DMS79 treated with DMSO at 0.1 percent for 48 hours (cell line): ENCODE measurements at regions not wholly inside any gene's neighbourhood (a gene's known extent, or its start where the extent isn't known, plus 50 kb on each side); places are given as distances from the start of the nearest gene placed in this dataset.
A peak's percentile ranks its signal among the peaks of the same experiment; 100 is the strongest.
"Not testable (repeated sequence)": the region's sequence is repeated elsewhere in the genome, so short reads cannot be mapped to it uniquely, and the experiment has no call there.

ENCODE experiments used
- DNase-seq: peaks from one replicate; lab custom pipeline; 2025; lab: John Stamatoyannopoulos, UW

GRCh38 chr14:104230946-104231345 lies 92.6 kb downstream of the KIF26A start:
- no peak for DNase-seq

DNA sequence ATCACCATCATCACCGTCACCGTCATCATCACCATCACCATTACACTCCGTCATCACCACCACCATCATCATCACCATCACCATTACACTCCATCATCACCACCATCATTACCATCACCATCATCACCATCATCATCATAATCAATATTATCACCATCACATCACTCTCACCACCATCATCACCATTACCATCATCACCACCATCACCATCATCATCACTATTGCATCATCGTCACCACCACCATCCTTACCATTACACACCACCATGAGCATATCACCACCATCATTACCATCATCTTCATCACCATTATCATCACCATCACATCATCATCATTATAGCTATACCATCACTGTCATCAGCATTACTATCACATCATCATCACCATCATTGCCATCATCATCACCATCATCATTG lies 93.7 kb downstream of the KIF26A start:
- no peak for DNase-seq

- not testable (repeated sequence) for DNase-seq
These were observed 95.8 kb downstream of the KIF26A start for GRCh38 chr14:104234007-104234786.

GRCh38 chr14:104235686-104236085 lies 97.3 kb downstream of the KIF26A start:
- no peak for DNase-seq

- no peak for DNase-seq
These were observed 99.5 kb downstream of the KIF26A start for GRCh38 chr14:104237651-104238423.

- no peak for DNase-seq
These were observed 100.2 kb downstream of the KIF26A start for GRCh38 chr14:104238424-104239184.

GRCh38 chr14:104239185-104239775 lies 100.9 kb downstream of the KIF26A start:
- no peak for DNase-seq

DNA sequence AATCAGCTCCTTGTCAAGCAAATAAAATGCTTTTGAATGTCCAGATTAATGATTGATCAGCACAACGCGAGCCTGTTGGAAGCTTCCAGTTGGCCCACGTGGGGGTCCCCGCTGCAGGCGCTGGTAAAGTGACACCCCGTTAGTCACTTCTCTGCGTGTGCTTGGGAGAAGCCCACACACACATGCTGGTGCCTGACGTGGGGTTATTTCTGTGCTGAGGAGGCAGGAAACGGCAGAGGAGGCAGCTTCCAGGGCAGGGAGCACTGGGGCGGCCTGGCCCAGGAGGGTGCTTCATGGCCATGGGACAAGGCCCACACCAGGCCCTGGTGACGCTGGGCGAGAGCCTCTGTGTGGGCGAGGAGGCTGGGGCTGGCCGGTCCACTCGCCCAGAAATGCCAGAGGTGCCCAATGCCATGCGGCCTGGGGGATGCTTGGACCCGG lies 101.5 kb downstream of the KIF26A start:
- DNase-seq = no peak

DNA sequence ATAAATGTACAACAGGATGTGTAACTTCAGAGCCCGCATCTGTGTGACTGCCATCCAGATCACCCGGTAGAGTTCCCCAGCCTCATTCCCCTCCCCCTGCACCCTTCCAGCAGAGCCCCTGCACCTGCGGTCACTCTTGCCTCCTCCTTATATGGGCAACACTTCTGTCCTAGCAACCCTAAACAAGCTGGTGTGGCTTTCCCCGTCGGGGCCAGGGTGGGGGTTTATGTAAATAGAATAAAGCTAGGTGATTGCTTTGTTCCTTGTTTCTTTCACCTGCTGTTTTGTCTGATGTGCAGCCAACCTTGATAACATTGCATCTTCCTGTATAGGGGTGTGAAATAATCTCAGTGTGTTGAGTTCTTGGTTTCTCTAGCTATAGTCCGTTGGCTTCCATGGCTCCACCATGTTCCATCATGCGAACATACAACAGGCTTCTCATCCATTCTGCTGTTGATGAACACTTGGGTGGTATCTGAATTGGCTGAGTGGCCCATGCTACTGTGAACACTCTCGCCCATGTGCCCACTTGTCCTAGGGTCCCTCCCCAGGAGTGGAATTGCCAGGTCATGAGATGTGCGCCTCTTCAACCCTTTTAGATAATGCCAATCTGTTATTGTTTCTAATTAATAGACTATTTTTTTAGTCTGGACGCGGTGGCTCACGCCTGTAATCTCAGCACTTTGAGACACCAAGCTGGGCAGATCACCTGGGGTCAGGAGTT lies 102.2 kb downstream of the KIF26A start:
- peak; percentile 93 for DNase-seq

DNA sequence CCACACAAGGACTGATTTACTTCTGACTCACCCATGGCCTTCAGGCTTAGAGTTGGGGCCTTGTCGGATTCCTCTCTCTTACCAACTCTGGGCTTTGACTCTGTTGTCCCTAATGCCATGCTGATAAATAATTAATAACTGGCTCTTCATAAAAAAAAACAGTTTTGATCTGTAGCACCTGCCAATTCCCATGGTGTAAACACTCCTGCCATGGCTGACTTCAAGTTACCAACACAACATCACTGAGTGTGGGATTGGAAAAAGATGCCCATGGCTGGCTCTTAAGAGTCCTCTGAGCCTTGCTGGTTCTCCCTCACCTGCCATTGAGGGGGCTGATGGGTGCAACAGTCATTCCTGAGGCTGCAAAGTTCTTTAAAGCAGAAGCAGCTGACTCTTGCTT lies 104.8 kb downstream of the KIF26A start:
- no peak for DNase-seq

DNA sequence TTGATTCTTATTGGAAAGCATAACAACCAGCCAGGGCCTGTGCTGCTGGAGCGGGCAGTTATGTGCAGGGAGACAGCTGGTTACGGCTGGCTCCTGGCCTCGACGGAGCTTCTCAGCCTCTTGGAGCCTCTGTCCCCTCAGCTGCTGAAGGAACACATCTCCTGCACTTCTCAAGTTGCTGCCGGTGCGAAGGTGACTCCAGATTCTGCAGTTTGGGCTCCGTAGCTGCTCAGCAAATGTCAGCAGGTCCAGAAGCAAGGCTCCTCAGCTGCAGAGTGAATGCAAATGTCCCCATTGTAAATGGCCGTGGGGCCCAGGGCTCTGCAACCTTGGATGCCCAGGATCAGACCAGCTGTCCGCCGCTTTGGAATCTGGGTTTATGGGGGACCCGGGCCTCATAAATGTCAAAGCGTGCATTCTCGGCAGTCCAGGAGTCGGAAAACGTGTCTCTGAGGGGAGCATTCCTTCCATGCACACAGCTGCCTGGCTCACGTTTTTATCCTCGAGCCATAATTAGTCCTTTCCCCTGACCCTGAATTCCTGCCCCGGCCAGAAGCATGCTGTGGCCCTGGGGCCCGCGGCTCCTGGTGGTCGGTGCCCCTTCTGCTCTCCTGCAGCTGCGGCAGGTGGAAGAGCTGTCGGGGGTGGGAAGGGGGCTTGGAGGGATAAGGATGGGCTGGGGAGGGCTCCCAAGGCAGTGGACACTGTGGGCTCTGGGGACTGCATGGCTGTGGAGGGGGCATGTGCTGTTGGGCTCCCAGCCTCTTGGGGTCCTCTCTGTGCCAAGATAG lies 106.0 kb downstream of the KIF26A start:
- DNase-seq = no peak

GRCh38 chr14:104245075-104245474 lies 106.7 kb downstream of the KIF26A start:
- DNase-seq = no peak

GRCh38 chr14:104245723-104246122 lies 107.3 kb downstream of the KIF26A start:
- no peak for DNase-seq

DNA sequence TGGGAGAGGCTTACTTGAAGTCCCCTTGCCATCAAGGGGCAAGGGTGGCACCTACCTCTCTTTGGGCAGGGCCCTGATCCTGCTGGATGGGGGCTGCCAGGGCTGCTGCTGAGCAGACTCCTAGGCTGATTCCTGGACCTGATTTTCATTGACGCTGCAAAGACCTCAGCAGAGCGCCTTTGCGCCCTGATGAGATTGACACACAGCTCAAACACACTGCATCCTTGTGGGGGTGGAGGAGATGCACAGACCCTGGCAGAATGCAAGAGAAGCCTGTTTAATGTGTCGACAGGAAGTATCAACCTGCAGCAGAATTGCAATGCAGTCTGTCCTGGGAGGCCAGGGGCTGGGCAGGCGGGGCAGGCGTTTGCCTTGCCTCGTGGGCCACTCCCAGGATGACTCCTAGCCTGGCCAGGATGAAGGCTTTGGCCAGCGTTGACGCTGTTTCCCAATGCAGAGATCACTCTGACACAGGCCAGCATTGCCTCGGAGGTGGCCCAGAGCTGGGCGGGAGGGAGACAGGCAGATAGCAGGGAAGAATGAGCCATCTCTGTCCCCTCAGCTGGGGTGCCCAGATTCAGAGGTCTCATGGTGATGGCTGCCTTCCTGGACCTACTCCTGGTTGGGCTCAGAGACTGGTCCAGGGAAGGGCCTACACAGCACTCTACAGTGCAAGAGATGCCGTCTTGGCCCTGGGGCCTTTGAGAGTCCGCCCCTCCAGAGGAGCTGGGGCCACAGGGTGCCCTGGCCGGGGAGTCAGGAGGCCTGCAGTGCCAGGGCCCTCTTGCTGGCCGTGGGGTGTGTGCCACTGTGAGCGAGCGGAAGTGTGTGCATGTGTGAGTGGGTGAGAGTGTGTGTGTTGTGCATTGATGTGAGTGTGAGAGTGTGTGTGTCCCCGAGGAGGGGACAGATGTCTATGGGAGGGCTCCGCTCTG lies 108.3 kb downstream of the KIF26A start:
- no peak for DNase-seq

DNA sequence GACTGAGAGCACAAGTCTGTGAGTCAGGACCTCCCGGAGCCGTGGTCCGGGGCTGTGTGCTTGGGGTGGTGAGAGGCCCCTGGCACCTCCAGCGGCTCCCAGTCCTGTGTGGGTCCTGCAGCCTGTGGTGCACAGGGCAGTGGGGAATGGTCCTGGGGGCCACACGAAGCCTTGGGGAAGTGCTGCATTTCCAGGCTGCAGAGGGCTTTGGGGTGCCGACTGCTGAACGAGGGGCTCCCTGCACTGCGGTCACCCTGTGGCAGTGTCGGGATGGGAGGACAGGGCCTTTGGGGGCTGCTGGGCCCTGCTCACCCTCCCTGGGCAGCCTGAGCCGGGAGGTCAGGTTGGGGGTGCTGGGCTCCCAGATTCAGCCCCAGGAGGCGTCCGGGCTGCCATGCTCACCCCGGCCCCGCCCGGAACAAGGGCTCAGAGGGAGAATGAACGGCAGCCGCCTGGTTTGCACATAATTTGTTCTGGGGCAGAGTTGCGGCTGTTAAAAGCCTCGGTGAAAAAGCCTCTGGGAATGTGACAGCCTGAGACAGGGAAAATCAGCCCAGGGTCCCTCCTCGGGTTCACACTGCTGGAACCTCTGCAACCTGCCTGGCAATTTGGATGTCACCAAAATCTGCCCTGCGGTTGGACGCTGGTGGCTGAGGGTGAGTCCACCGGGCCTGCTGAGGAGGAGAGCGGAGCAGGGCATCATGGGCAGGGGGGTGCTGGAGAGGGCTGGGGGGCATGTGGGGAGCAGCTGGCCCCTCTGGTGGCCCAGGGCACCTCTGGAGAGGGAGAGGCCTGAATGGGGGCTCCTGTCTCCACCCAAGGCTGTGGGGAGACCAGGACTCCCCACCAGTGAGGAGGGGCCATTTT lies 109.2 kb downstream of the KIF26A start:
- no peak for DNase-seq

GRCh38 chr14:104248203-104249055 lies 110.0 kb downstream of the KIF26A start:
- no peak for DNase-seq

GRCh38 chr14:104249089-104249488 lies 110.7 kb downstream of the KIF26A start:
- no peak for DNase-seq

GRCh38 chr14:104249706-104250105 lies 111.3 kb downstream of the KIF26A start:
- no peak for DNase-seq
